HEK293 (cell line): ENCODE measurements at regions not wholly inside any gene's neighbourhood (a gene's known extent, or its start where the extent isn't known, plus 50 kb on each side); places are given as distances from the start of the nearest gene placed in this dataset.

Experiments used
- ATF2 ChIP-seq: fragments of 450-650 bp; formaldehyde crosslinking; IDR thresholded peaks from 2 replicates; pipeline ENCODE4 v1.5.1; 2016; ENCODE audit warnings: missing biosample characterization, missing genetic modification characterization, low read depth
- BCL11A ChIP-seq: fragments of 450-650 bp; formaldehyde crosslinking; IDR thresholded peaks from 2 replicates; pipeline ENCODE4 v1.5.1; 2016; ENCODE audit warnings: low read depth, missing biosample characterization, missing genetic modification characterization
- CTCF ChIP-seq: fragments of 450-650 bp; formaldehyde crosslinking; IDR thresholded peaks from 2 replicates; pipeline ENCODE4 v1.5.1; 2016; ENCODE audit warnings: missing biosample characterization, missing genetic modification characterization
- REST ChIP-seq: fragments of 450-650 bp; formaldehyde crosslinking; IDR thresholded peaks from 2 replicates; pipeline ENCODE4 v1.5.1; 2016; ENCODE audit warnings: missing biosample characterization, missing genetic modification characterization
- YY1 ChIP-seq: fragments of 450-650 bp; formaldehyde crosslinking; IDR thresholded peaks from 2 replicates; pipeline ENCODE4 v1.5.1; 2018; ENCODE audit warnings: missing biosample characterization, missing genetic modification characterization
- ZBTB26 ChIP-seq: fragments of 450-650 bp; formaldehyde crosslinking; optimal IDR thresholded peaks from 2 replicates; pipeline ENCODE3; 2016; ENCODE audit warnings: missing biosample characterization, mild to moderate bottlenecking, missing genetic modification characterization
- ZEB2 ChIP-seq: fragments of 450-650 bp; formaldehyde crosslinking; IDR thresholded peaks from 2 replicates; pipeline ENCODE4 v1.5.1; 2016; ENCODE audit warnings: missing biosample characterization, missing genetic modification characterization
- ZNF354C ChIP-seq: fragments of 450-650 bp; formaldehyde crosslinking; IDR thresholded peaks from 2 replicates; pipeline ENCODE4 v1.5.1; 2016; ENCODE audit warnings: missing biosample characterization, missing genetic modification characterization, low read depth, borderline replicate concordance
- ZNF629 ChIP-seq: fragments of 450-650 bp; formaldehyde crosslinking; IDR thresholded peaks from 2 replicates; pipeline ENCODE4 v1.5.1; 2017; ENCODE audit warnings: missing biosample characterization, missing genetic modification characterization
- ZNF707 ChIP-seq: fragments of 450-650 bp; formaldehyde crosslinking; IDR thresholded peaks from 2 replicates; pipeline ENCODE4 v1.5.1; 2016; ENCODE audit warnings: missing biosample characterization, missing genetic modification characterization
- ZNF843 ChIP-seq: fragments of 450-650 bp; formaldehyde crosslinking; IDR thresholded peaks from 2 replicates; pipeline ENCODE4 v1.5.1; 2016; ENCODE audit warnings: missing biosample characterization, missing genetic modification characterization

GRCh38 chr17:33889040-33889439 is 366.0 kb upstream of the CCL2 start:
- TF ChIP-seq ZEB2 (no peak), ZNF629 (tag by site-specific recombination) (no peak), CTCF (no peak), REST (tag by site-specific recombination) (no peak), ZBTB26 (tag by site-specific recombination) (no peak), ZNF707 (no peak), ZNF354C (no peak), ZNF843 (tag by site-specific recombination) (no peak), YY1 (tag by site-specific recombination) (no peak), BCL11A (tag by site-specific recombination) (no peak), ATF2 (tag by site-specific recombination) (no peak)
